ENCODE measurements at regions not wholly inside any gene's neighbourhood (a gene's known extent, or its start where the extent isn't known, plus 50 kb on each side); places are given as distances from the start of the nearest gene placed in this dataset.

DNA sequence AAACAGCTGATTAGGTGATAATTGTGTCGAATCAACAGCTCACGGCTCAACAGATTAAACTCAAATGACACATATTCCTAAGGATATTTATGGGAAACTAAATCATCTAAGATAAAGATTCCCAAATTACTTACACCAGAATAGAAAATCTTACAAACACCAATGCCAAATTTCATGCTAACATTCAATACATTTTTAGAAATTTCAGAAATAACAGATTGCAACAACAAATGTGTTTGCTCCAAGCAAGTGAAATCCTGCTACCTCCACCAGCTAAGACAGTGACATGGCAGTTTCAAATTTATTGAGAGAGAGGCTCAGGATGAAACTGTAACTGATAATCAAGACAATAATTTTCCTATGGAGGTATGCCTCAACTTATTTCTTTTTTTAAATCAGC, 65.0 kb upstream of the EPB41L3 start:
- H3K36me3 Mint-ChIP-seq (ENCODE audit: low read depth), result no peaks in the 10 kb centered on the region
- ATAC-seq (no peak), DNase-seq (no peak)
- peaks cover 12% of the 10 kb centered on the region for H3K27me3 Mint-ChIP-seq
- no peak overlapping the region for H3K4me3 Mint-ChIP-seq
- H3K4me1 Mint-ChIP-seq, result no peaks in the 10 kb centered on the region
- no peaks in the 10 kb centered on the region for H3K9me3 Mint-ChIP-seq
- no peak overlapping the region for H3K27ac Mint-ChIP-seq

DNA sequence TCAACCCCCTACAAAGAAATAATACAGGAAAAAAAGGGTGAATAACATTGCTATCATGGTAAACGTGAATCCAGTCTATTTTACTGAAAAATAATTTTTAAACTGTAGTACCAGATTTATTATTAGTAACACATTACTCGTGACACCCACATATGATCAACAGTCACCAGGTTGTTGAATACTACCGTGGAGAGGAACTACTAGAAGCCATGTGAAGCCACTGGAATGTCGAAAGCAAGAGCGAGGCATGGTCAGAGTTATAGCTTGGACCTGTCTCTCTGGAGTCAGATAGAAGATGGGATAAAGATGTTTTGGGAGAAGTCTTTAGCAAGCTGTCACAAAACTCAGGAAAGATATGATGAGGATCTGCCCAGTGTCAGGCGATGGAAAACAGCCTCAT, 63.2 kb upstream of the EPB41L3 start:
- Mint-ChIP-seq H3K27me3 (peaks cover 13% of the 10 kb centered on the region), H3K9me3 (no peaks in the 10 kb centered on the region), H3K27ac (no peak overlapping the region), H3K4me1 (no peaks in the 10 kb centered on the region), H3K4me3 (no peak overlapping the region), H3K36me3 (ENCODE audit: low read depth) (no peaks in the 10 kb centered on the region)
- ATAC-seq (no peak), DNase-seq (no peak)

GRCh38 chr18:5604778-5605177, 61.0 kb upstream of the EPB41L3 start:
- DNase-seq, result no peak
- H3K36me3 Mint-ChIP-seq (ENCODE audit: low read depth), result no peaks in the 10 kb centered on the region
- no peaks in the 10 kb centered on the region for H3K9me3 Mint-ChIP-seq
- H3K27me3 Mint-ChIP-seq, result peaks cover 13% of the 10 kb centered on the region
- no peaks in the 10 kb centered on the region for H3K4me1 Mint-ChIP-seq
- no peak overlapping the region for H3K4me3 Mint-ChIP-seq
- H3K27ac Mint-ChIP-seq, result no peak overlapping the region
- no peak for ATAC-seq

DNA sequence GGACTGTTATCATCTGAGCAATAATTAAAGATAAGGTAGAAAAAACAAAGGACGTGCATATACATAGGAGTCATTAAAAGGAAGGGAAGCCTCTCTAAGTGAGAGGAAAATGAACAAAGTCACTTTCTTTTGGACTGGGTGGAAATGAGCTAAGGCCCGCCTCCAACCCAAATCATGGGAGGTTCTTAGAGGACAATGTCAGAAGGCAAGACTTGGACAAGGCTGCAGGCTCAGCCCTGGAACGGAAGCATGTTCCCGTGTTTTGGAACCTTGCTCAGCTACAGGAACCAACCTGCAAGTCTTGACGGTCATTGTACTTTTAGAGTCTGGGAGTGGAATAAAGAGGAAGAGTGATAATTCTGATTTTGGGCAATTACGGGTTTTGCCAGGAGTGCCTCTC, 59.4 kb upstream of the EPB41L3 start:
- Mint-ChIP-seq H3K27me3 (peaks cover 11% of the 10 kb centered on the region), H3K27ac (no peak overlapping the region), H3K9me3 (no peaks in the 10 kb centered on the region), H3K4me3 (no peak overlapping the region), H3K4me1 (no peaks in the 10 kb centered on the region), H3K36me3 (ENCODE audit: low read depth) (no peaks in the 10 kb centered on the region)
- ATAC-seq (no peak), DNase-seq (no peak)

GRCh38 chr18:5601188-5601624, 57.4 kb upstream of the EPB41L3 start:
- no peaks in the 10 kb centered on the region for H3K9me3 Mint-ChIP-seq

DNA sequence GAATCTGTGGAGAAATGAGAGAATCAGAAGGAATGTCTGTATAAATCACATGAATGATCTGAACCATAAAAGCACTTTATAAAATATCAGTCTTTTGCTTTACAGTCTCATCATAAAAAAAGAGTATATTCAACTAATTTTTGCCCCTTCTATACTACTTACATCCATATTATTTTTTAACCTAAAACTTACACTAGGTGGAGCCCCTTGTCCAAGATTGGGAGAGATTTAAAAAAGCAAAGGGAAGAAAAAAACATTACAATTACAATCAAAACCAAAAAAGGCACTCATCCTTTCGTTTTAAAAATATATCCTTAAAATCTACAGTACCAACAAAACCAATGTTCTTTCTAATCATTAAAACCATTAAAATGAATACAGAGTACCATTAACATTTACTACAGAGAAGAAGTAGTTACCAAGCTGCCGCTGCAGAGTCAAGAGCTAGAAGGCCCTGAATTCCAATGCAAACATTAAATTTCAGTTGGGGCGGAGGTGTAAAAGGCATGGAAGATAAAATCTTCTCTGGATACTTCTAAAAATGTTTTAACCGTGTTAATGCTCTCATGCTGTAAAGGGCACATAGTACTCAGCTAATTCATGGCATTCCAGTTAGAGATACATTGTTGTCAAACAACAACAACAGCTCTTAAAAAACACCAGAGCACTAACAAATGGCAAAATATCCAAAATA, 56.7 kb upstream of the EPB41L3 start:
- no peak for DNase-seq

More at GRCh38 chr18:5601188-5601624, 57.4 kb upstream of the EPB41L3 start:
- no peaks in the 10 kb centered on the region for H3K4me1 Mint-ChIP-seq
- H3K4me3 Mint-ChIP-seq, result no peak overlapping the region
- peaks cover 12% of the 10 kb centered on the region for H3K27me3 Mint-ChIP-seq
- H3K27ac Mint-ChIP-seq, result no peak overlapping the region
- ATAC-seq (no peak), DNase-seq (no peak)
- no peaks in the 10 kb centered on the region for H3K36me3 Mint-ChIP-seq (ENCODE audit: low read depth)

GRCh38 chr18:5596585-5596984, 52.8 kb upstream of the EPB41L3 start:
- Mint-ChIP-seq H3K36me3 (ENCODE audit: low read depth) (peaks cover 1% of the 10 kb centered on the region), H3K27ac (no peak overlapping the region), H3K9me3 (peaks cover 12% of the 10 kb centered on the region), H3K4me1 (no peaks in the 10 kb centered on the region), H3K27me3 (peaks cover 6% of the 10 kb centered on the region), H3K4me3 (no peak overlapping the region)
- ATAC-seq (no peak), DNase-seq (no peak)

More for the DNA sequence above, 56.7 kb upstream of the EPB41L3 start:
- ATAC-seq, result no peak
- no peaks in the 10 kb centered on the region for H3K36me3 Mint-ChIP-seq (ENCODE audit: low read depth)
- no peaks in the 10 kb centered on the region for H3K4me1 Mint-ChIP-seq
- no peaks in the 10 kb centered on the region for H3K9me3 Mint-ChIP-seq
- H3K27ac Mint-ChIP-seq, result no peak overlapping the region
- H3K27me3 Mint-ChIP-seq, result peaks cover 10% of the 10 kb centered on the region
- H3K4me3 Mint-ChIP-seq, result no peak overlapping the region
